UCSD-AML1 (cell line): ENCODE measurements at regions not wholly inside any gene's neighbourhood (a gene's known extent, or its start where the extent isn't known, plus 50 kb on each side); places are given as distances from the start of the nearest gene placed in this dataset.
"Not testable (repeated sequence)": the region's sequence is repeated elsewhere in the genome, so short reads cannot be mapped to it uniquely, and the experiment has no call there.

ENCODE experiments used
- DNase-seq: peaks from one replicate; lab custom pipeline; 2025; ENCODE audit not compliant: unreplicated experiment; lab: John Stamatoyannopoulos, UW

- no peak for DNase-seq
Observed at GRCh38 chr14:41549821-41550607, 56.7 kb upstream of the LRFN5 start.

- no peak for DNase-seq
Observed at GRCh38 chr14:41549282-41549681, 57.4 kb upstream of the LRFN5 start.

- DNase-seq = no peak
Observed at GRCh38 chr14:41548666-41549065, 58.0 kb upstream of the LRFN5 start.

GRCh38 chr14:41541333-41541732 lies 65.3 kb upstream of the LRFN5 start:
- DNase-seq = no peak

GRCh38 chr14:41532255-41532654 lies 74.4 kb upstream of the LRFN5 start:
- no peak for DNase-seq

- DNase-seq = no peak
Observed at GRCh38 chr14:41521891-41522290, 84.8 kb upstream of the LRFN5 start.

- not testable (repeated sequence) for DNase-seq
Observed at GRCh38 chr14:41518030-41518429, 88.6 kb upstream of the LRFN5 start.

- DNase-seq = no peak
Observed at GRCh38 chr14:41506552-41506951, 100.1 kb upstream of the LRFN5 start.

GRCh38 chr14:41505491-41505890 lies 101.2 kb upstream of the LRFN5 start:
- DNase-seq = no peak

GRCh38 chr14:41498959-41499358 lies 107.7 kb upstream of the LRFN5 start:
- no peak for DNase-seq

GRCh38 chr14:41490323-41490722 lies 116.4 kb upstream of the LRFN5 start:
- no peak for DNase-seq

GRCh38 chr14:41489315-41489972 lies 117.2 kb upstream of the LRFN5 start:
- DNase-seq = no peak

GRCh38 chr14:41488401-41488800 lies 118.3 kb upstream of the LRFN5 start:
- DNase-seq = no peak

GRCh38 chr14:41482861-41483260 lies 123.8 kb upstream of the LRFN5 start:
- DNase-seq = no peak

- DNase-seq = no peak
Observed at GRCh38 chr14:41476526-41476925, 130.2 kb upstream of the LRFN5 start.

GRCh38 chr14:41461380-41461779 lies 145.3 kb upstream of the LRFN5 start:
- DNase-seq = no peak

- DNase-seq = no peak
Observed at GRCh38 chr14:41457393-41457792, 149.3 kb upstream of the LRFN5 start.

- no peak for DNase-seq
Observed at GRCh38 chr14:41449066-41449465, 157.6 kb upstream of the LRFN5 start.

- no peak for DNase-seq
Observed at GRCh38 chr14:41446008-41446407, 160.7 kb upstream of the LRFN5 start.

- no peak for DNase-seq
Observed at GRCh38 chr14:41423503-41423902, 183.2 kb upstream of the LRFN5 start.

- not testable (repeated sequence) for DNase-seq
Observed at GRCh38 chr14:41421308-41421707, 185.4 kb upstream of the LRFN5 start.

GRCh38 chr14:41419709-41420108 lies 187.0 kb upstream of the LRFN5 start:
- DNase-seq = no peak

GRCh38 chr14:41418851-41419250 lies 187.8 kb upstream of the LRFN5 start:
- no peak for DNase-seq
